ENCODE measurements at regions not wholly inside any gene's neighbourhood (a gene's known extent, or its start where the extent isn't known, plus 50 kb on each side); places are given as distances from the start of the nearest gene placed in this dataset.
"Not testable (repeated sequence)": the region's sequence is repeated elsewhere in the genome, so short reads cannot be mapped to it uniquely, and the experiment has no call there.

DNA sequence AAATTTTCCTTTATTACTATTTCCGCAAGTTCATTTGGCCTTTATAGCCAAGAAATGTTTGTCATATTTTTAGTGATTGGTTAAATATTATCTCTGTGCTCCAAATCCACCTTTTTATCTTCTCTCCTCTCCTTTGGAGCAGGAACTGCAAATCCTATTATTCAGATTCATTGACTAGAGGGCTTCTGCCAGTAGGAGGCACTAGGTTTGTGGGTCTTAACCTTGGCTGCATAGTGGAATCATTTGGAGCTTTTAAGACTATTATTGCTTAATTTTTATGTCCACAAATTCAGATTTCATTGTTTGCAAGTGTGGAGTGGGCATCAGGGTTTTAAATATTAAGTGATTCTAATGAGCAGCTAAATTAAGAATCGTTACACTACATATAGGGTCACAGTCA lies 75.3 kb upstream of the SYT10 start:
- Histone ChIP-seq H3K9me3 (ENCODE audit: low read length) (no peaks in the 10 kb centered on the region), H3K27ac (ENCODE audit: low read length) (no peak overlapping the region), H2AFZ (ENCODE audit: low read length) (no peak overlapping the region), H3K4me3 (ENCODE audit: low read length) (no peak overlapping the region), H4K20me1 (ENCODE audit: insufficient read depth, low read depth, low read length) (no peaks in the 10 kb centered on the region), H3K9me2 (replicated peaks; ENCODE audit: insufficient read depth, low read length) (no peaks in the 10 kb centered on the region), H3K4me2 (ENCODE audit: low read depth, low read length, poor library complexity, severe bottlenecking) (no peak overlapping the region), H3K27me3 (ENCODE audit: low read length) (no peaks in the 10 kb centered on the region), H3K4me1 (ENCODE audit: low read length) (no peaks in the 10 kb centered on the region), H3K36me3 (ENCODE audit: insufficient read depth, low read length) (no peaks in the 10 kb centered on the region), H3K79me2 (ENCODE audit: low read length) (no peaks in the 10 kb centered on the region), H3K9ac (ENCODE audit: low read length) (no peak overlapping the region)
- no peak for DNase-seq

DNA sequence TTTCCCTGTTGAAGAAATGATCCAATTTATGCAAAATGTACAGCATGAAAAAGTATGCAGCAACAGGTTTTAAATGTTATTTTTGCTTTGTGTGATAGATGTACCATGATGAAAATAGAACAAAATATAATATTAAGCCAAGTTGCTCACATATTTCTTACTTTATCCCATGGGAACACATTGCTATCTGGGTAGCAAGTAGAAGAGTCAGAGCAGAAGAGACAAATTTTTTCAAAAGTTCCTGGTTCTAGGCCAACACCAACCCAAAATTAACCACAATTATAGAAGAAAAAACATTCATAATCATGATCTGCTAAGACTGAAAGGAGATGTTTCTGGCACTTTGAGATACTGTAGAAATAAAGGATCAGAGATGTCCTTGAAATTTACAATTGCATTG lies 79.9 kb upstream of the SYT10 start:
- H2AFZ ChIP-seq (ENCODE audit: low read length) = no peak overlapping the region
- H3K4me2 ChIP-seq (ENCODE audit: low read depth, low read length, poor library complexity, severe bottlenecking) = no peak overlapping the region
- H3K27me3 ChIP-seq (ENCODE audit: low read length) = no peaks in the 10 kb centered on the region

DNA sequence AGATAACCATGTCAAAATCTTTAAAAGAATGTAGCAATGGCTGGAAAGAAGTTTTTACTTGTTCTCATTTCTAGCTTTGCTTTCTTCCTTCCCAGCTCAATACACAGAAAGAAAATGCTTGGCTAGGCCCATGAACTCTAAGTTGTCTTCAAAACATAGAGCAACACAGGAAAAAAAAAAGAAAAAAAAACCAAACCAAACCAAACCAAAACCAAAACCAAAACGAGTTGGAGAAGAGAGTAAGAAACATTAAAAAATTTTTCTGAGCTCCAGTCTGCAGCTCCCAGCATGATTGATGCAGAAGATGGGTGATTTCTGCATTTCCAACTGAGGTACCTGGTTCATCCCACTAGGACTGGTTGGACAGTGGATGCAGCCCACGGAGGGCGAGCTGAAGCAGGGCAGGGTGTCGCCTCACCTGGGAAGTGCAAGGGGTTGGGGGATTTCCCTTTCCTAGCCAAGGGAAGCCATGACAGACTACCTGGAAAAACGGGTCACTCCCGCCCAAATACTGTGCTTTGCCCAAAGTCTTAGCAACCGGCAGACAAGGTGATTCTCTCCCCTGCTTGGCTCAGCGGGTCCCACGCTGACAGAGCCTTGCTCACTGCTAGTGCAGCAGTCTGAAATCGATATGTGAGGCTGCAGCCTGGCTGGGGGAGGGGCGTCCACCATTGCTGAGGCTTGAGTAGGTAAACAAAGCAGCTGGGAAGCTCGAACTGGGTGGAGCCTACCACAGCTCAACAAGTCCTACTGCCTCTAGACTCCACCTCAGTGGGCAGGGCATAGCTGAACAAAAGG lies 81.1 kb upstream of the SYT10 start:
- H3K27ac ChIP-seq (ENCODE audit: low read length); H3K79me2 ChIP-seq (ENCODE audit: low read length); H4K20me1 ChIP-seq (ENCODE audit: insufficient read depth, low read depth, low read length); H3K9me3 ChIP-seq (ENCODE audit: low read length); H3K9me2 ChIP-seq (replicated peaks; ENCODE audit: insufficient read depth, low read length); H3K9ac ChIP-seq (ENCODE audit: low read length); H3K36me3 ChIP-seq (ENCODE audit: insufficient read depth, low read length); DNase-seq; H3K4me1 ChIP-seq (ENCODE audit: low read length); H3K4me3 ChIP-seq (ENCODE audit: low read length); H3K27me3 ChIP-seq (ENCODE audit: low read length); H3K4me2 ChIP-seq (ENCODE audit: low read depth, low read length, poor library complexity, severe bottlenecking); H2AFZ ChIP-seq (ENCODE audit: low read length): not testable (repeated sequence)

More for the DNA sequence above, 79.9 kb upstream of the SYT10 start:
- H3K36me3 ChIP-seq (ENCODE audit: insufficient read depth, low read length) = no peaks in the 10 kb centered on the region
- no peak overlapping the region for H3K27ac ChIP-seq (ENCODE audit: low read length)
- no peak overlapping the region for H3K9ac ChIP-seq (ENCODE audit: low read length)
- H3K4me3 ChIP-seq (ENCODE audit: low read length) = no peak overlapping the region
- no peaks in the 10 kb centered on the region for H4K20me1 ChIP-seq (ENCODE audit: insufficient read depth, low read depth, low read length)
- DNase-seq = no peak
- no peaks in the 10 kb centered on the region for H3K9me3 ChIP-seq (ENCODE audit: low read length)
- no peaks in the 10 kb centered on the region for H3K4me1 ChIP-seq (ENCODE audit: low read length)
- H3K9me2 ChIP-seq (replicated peaks; ENCODE audit: insufficient read depth, low read length) = no peaks in the 10 kb centered on the region
- H3K79me2 ChIP-seq (ENCODE audit: low read length) = no peaks in the 10 kb centered on the region

DNA sequence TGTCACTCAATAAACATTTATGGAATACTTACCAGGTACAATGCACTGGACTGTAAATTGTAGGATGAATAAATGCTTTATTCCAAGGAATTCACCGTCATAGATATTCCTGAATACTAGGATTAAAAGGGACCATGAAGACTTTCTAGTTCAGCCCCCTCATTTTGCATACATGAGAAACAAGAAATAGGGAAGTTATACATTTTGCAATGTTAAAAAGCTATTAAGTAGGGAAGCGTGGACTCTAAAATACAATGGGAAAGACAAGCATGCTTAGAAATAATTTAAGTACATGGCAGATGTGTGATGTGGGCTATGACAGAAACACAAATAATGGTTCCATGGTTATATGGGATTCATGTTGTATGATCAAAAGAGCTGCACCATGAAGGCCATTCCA lies 89.4 kb upstream of the SYT10 start:
- Histone ChIP-seq H3K36me3 (ENCODE audit: insufficient read depth, low read length) (no peaks in the 10 kb centered on the region), H3K4me3 (ENCODE audit: low read length) (no peak overlapping the region), H3K4me1 (ENCODE audit: low read length) (no peaks in the 10 kb centered on the region), H3K9me3 (ENCODE audit: low read length) (peaks cover 3% of the 10 kb centered on the region; the same call in 1 of the 2 replicates), H4K20me1 (ENCODE audit: insufficient read depth, low read depth, low read length) (no peaks in the 10 kb centered on the region), H3K27ac (ENCODE audit: low read length) (no peak overlapping the region), H3K4me2 (ENCODE audit: low read depth, low read length, poor library complexity, severe bottlenecking) (no peak overlapping the region), H2AFZ (ENCODE audit: low read length) (no peak overlapping the region), H3K9me2 (replicated peaks; ENCODE audit: insufficient read depth, low read length) (no peaks in the 10 kb centered on the region), H3K79me2 (ENCODE audit: low read length) (no peaks in the 10 kb centered on the region), H3K9ac (ENCODE audit: low read length) (no peak overlapping the region), H3K27me3 (ENCODE audit: low read length) (no peaks in the 10 kb centered on the region)
- DNase-seq = no peak

DNA sequence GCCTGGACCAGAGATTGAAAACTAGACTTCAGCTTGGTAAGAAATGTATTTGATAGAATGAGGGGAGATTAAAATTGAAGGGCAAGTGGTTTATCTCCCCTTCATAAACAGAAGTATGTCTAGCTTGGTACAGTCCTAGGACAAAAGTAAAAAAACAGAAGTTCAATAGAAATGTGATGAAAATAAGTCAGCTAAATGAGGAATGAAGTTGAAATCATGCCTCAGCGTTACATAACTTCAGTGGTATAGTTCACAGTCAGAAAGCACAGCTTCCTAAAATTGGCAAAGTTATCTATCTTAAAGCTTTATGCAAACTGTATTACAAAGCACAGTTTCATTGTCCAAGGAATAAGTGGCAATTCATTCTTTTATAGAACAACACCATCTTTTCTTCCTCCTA lies 90.2 kb upstream of the SYT10 start:
- no peaks in the 10 kb centered on the region for H3K9me2 ChIP-seq (replicated peaks; ENCODE audit: insufficient read depth, low read length)
- H3K4me2 ChIP-seq (ENCODE audit: low read depth, low read length, poor library complexity, severe bottlenecking) = no peak overlapping the region
- H3K27me3 ChIP-seq (ENCODE audit: low read length) = no peaks in the 10 kb centered on the region
- H3K79me2 ChIP-seq (ENCODE audit: low read length) = no peaks in the 10 kb centered on the region
- H4K20me1 ChIP-seq (ENCODE audit: insufficient read depth, low read depth, low read length) = no peaks in the 10 kb centered on the region
- H3K9ac ChIP-seq (ENCODE audit: low read length) = no peak overlapping the region
- peaks cover 3% of the 10 kb centered on the region; the same call in 1 of the 2 replicates for H3K9me3 ChIP-seq (ENCODE audit: low read length)
- H3K27ac ChIP-seq (ENCODE audit: low read length) = no peak overlapping the region
- no peaks in the 10 kb centered on the region for H3K36me3 ChIP-seq (ENCODE audit: insufficient read depth, low read length)
- DNase-seq = no peak
- no peaks in the 10 kb centered on the region for H3K4me1 ChIP-seq (ENCODE audit: low read length)
- H2AFZ ChIP-seq (ENCODE audit: low read length) = no peak overlapping the region
- no peak overlapping the region for H3K4me3 ChIP-seq (ENCODE audit: low read length)

DNA sequence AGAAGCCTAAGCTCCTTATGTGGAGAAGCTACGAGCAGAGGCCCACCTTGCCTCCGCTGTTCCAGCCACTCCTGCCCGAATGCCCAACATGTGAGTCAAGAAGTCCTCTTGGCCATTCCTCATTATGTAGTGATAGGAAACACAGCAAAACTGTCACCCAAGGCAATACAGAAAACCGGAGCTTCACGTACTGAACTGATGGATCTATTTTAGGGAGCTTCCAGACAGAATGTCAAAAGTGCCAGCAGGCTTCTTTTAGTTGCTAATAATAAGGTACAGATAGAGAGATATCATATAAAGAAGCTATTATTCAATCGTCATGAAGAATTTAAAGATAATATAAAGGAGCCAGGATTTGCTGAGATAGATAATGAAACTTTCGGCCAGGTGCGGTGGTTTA lies 91.6 kb upstream of the SYT10 start:
- no peaks in the 10 kb centered on the region for H3K4me1 ChIP-seq (ENCODE audit: low read length)
- H3K9ac ChIP-seq (ENCODE audit: low read length) = no peak overlapping the region
- no peak overlapping the region for H3K27ac ChIP-seq (ENCODE audit: low read length)
- H2AFZ ChIP-seq (ENCODE audit: low read length) = no peak overlapping the region
- peaks cover 3% of the 10 kb centered on the region; the same call in 1 of the 2 replicates for H3K9me3 ChIP-seq (ENCODE audit: low read length)
- H4K20me1 ChIP-seq (ENCODE audit: insufficient read depth, low read depth, low read length) = no peaks in the 10 kb centered on the region
- H3K4me3 ChIP-seq (ENCODE audit: low read length) = no peak overlapping the region
- no peak overlapping the region for H3K4me2 ChIP-seq (ENCODE audit: low read depth, low read length, poor library complexity, severe bottlenecking)
- no peaks in the 10 kb centered on the region for H3K9me2 ChIP-seq (replicated peaks; ENCODE audit: insufficient read depth, low read length)
- no peaks in the 10 kb centered on the region for H3K79me2 ChIP-seq (ENCODE audit: low read length)
- no peak for DNase-seq
- no peaks in the 10 kb centered on the region for H3K36me3 ChIP-seq (ENCODE audit: insufficient read depth, low read length)
- no peaks in the 10 kb centered on the region for H3K27me3 ChIP-seq (ENCODE audit: low read length)

DNA sequence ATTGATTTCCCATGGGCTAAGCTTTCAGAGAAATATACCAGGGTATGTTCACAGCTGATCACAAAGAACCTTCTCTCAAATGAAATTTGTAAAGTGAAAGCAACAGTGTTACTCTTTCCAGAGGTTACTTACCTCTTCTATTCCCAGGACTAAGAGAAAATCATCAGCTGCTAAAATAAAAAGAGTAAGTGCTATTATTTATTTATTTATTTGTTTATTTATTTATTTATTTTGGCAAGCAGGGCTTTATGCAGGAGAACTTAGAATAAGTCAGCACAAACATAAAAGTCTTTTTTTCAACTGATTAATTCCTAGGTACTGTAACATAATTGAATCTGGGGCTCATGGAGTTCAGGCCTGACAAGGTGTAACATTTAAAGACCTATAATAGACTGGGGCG lies 93.9 kb upstream of the SYT10 start:
- Histone ChIP-seq H3K36me3 (ENCODE audit: insufficient read depth, low read length) (no peaks in the 10 kb centered on the region), H3K4me1 (ENCODE audit: low read length) (no peaks in the 10 kb centered on the region), H2AFZ (ENCODE audit: low read length) (no peak overlapping the region), H3K9ac (ENCODE audit: low read length) (no peak overlapping the region), H3K4me3 (ENCODE audit: low read length) (no peak overlapping the region), H4K20me1 (ENCODE audit: insufficient read depth, low read depth, low read length) (no peaks in the 10 kb centered on the region), H3K9me3 (ENCODE audit: low read length) (peaks cover 3% of the 10 kb centered on the region; the same call in 1 of the 2 replicates), H3K4me2 (ENCODE audit: low read depth, low read length, poor library complexity, severe bottlenecking) (no peak overlapping the region), H3K79me2 (ENCODE audit: low read length) (no peaks in the 10 kb centered on the region), H3K9me2 (replicated peaks; ENCODE audit: insufficient read depth, low read length) (no peaks in the 10 kb centered on the region), H3K27ac (ENCODE audit: low read length) (no peak overlapping the region), H3K27me3 (ENCODE audit: low read length) (no peaks in the 10 kb centered on the region)
- DNase-seq = no peak

DNA sequence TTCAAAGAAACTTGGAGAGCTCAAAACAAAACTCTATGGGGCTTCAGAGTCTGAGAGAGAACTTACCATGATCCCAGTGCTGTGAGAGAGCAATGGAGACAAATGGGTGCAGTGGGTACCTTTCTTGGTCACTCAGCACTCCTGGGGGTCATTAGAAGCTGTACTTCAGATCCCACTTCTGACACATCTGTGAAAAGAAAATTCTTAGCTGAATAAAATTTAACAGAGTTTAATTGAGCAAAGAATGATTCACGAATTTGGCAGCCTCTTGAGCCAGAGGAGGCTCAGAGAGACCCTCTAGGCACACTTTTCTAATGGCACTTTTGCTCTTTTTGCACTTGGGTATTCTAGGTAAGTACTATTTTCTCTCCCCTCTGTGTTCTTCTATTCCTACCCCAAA lies 96.8 kb upstream of the SYT10 start:
- no peak for DNase-seq
- Histone ChIP-seq H3K36me3 (ENCODE audit: insufficient read depth, low read length) (no peaks in the 10 kb centered on the region), H3K9me2 (replicated peaks; ENCODE audit: insufficient read depth, low read length) (no peaks in the 10 kb centered on the region), H3K4me3 (ENCODE audit: low read length) (no peak overlapping the region), H4K20me1 (ENCODE audit: insufficient read depth, low read depth, low read length) (no peaks in the 10 kb centered on the region), H3K4me2 (ENCODE audit: low read depth, low read length, poor library complexity, severe bottlenecking) (no peak overlapping the region), H3K79me2 (ENCODE audit: low read length) (no peaks in the 10 kb centered on the region), H3K27ac (ENCODE audit: low read length) (no peak overlapping the region), H2AFZ (ENCODE audit: low read length) (no peak overlapping the region), H3K4me1 (ENCODE audit: low read length) (no peaks in the 10 kb centered on the region), H3K27me3 (ENCODE audit: low read length) (no peaks in the 10 kb centered on the region), H3K9me3 (ENCODE audit: low read length) (peaks cover 5% of the 10 kb centered on the region; the same call in 1 of the 2 replicates), H3K9ac (ENCODE audit: low read length) (no peak overlapping the region)
